ENCODE measurements at regions not wholly inside any gene's neighbourhood (a gene's known extent, or its start where the extent isn't known, plus 50 kb on each side); places are given as distances from the start of the nearest gene placed in this dataset.

DNA sequence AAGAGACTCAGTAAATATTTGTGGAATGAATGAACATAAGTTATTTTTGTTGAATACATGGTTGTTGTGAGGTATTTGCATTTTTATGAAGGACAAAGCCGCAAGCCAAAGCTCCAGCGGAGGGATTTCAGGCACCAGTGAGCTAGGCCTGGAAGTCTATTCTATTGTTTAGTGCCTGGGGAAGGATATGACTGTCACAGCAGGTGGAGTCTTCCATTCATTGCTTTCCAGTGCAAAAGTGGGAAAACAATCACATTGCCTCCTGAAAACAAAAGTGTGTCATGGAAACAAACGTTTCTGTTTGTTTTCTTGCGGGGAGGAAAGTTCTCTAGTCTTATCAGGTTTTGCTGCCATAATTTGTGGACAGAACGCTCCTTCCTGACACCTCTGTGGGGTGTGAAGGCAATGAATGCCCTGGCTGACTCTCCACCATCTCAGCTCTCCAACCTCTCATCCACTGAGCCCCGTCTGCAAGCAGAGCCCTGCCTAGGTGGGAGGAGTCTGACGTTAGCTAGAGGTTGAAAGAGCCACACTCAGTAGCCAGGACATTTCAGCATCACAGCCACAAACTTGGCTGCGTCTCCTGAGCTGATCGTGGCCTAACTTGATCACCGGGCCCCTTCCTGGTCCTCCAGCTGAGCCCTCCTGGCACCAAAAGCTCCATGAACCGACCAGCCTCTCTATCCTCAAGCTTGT lies 739.1 kb downstream of the MATN1 start:
- TF ChIP-seq GATA2 (IDR thresholded peaks at IDR 0.05; ENCODE audit: low read depth, low read length) (no peak), GATA3 (IDR thresholded peaks at IDR 0.05; ENCODE audit: low read depth, low read length) (no peak)

All from SH-SY5Y (cell line).